ENCODE measurements at regions not wholly inside any gene's neighbourhood (a gene's known extent, or its start where the extent isn't known, plus 50 kb on each side); places are given as distances from the start of the nearest gene placed in this dataset.

DNA sequence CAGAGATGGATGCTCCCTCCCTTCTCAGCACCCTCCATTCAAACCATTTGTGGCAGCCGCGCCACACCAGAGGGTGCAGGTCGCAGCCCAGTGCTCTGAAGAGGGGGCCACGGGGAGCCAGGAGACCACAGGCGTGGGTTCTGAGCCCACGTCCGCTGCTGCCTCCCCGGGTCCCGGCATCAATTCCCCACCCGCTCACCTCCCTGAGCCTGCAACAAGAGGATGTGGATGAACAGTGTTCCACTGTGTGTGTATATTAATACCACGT is 120.1 kb upstream of the VSTM2B start:
- no peak for TF ChIP-seq RCOR1 (IDR thresholded peaks at IDR 0.05; ENCODE audit: low read length)
- TF ChIP-seq, protein P1, sequence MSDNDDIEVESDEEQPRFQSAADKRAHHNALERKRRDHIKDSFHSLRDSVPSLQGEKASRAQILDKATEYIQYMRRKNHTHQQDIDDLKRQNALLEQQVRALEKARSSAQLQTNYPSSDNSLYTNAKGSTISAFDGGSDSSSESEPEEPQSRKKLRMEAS (IDR thresholded peaks at IDR 0.05; ENCODE audit: low read depth), result no peak
- no peak for TF ChIP-seq IRF3 (IDR thresholded peaks at IDR 0.05; ENCODE audit: low read depth, low read length)
- no peak for TF ChIP-seq EZH2phosphoT487 (IDR thresholded peaks at IDR 0.05; ENCODE audit: borderline replicate concordance, low read depth)

GRCh38 chr19:29409076-29409862 is 116.5 kb upstream of the VSTM2B start:
- WGBS (ENCODE audit: low lambda C conversion rate), result 0% methylated on average over 5 of the region's 14 CpGs
- POLR2A ChIA-PET, result no interaction called here
- CTCF ChIA-PET, result no interaction called here
- Histone ChIP-seq H3K4me3 (ENCODE audit: low read depth in 2 of 2, low read length in 1 of 2) (no peak overlapping the region), H3K27me3 (ENCODE audit: insufficient read depth) (peaks cover 40% of the 10 kb centered on the region), H3F3A (replicated peaks; ENCODE audit: insufficient read depth) (no peaks in the 10 kb centered on the region), H3K9me3 (no peaks in the 10 kb centered on the region), H3K79me2 (ENCODE audit: insufficient read depth) (no peaks in the 10 kb centered on the region), H4K20me1 (ENCODE audit: insufficient read depth) (no peaks in the 10 kb centered on the region), H3K36me3 (replicated peaks in 1 of 2; ENCODE audit: control insufficient read depth in 1 of 2, insufficient read depth in 2 of 2, low read length in 1 of 2) (no peaks in the 10 kb centered on the region), H3K27ac (ENCODE audit: low read depth in 2 of 2, low read length in 1 of 2) (no peak overlapping the region), H3K4me2 (no peak overlapping the region), H3K9ac (no peak overlapping the region), H3K4me1 (ENCODE audit: control insufficient read depth in 1 of 2, insufficient read depth in 2 of 2, low read depth in 1 of 2, low read length in 1 of 2) (no peaks in the 10 kb centered on the region), H3K9me2 (no peaks in the 10 kb centered on the region), H2AFZ (ENCODE audit: low read depth) (no peak overlapping the region)
- DNase-seq, result no peak
- TF ChIP-seq PBX3 (IDR thresholded peaks at IDR 0.05) (no peak), RCOR1 (IDR thresholded peaks at IDR 0.05; ENCODE audit: low read length) (no peak)

More for the DNA sequence above, 120.1 kb upstream of the VSTM2B start:
- no peaks in the 10 kb centered on the region for H3K36me3 ChIP-seq (replicated peaks in 1 of 2; ENCODE audit: control insufficient read depth in 1 of 2, insufficient read depth in 2 of 2, low read length in 1 of 2)
- no peaks in the 10 kb centered on the region for H3K4me1 ChIP-seq (ENCODE audit: control insufficient read depth in 1 of 2, insufficient read depth in 2 of 2, low read depth in 1 of 2, low read length in 1 of 2)
- no peak overlapping the region for H3K4me3 ChIP-seq (ENCODE audit: low read depth in 2 of 2, low read length in 1 of 2)
- no peaks in the 10 kb centered on the region for H3K9me2 ChIP-seq
- POLR2A ChIA-PET, result no interaction called here
- no peaks in the 10 kb centered on the region for H3K9me3 ChIP-seq
- WGBS (ENCODE audit: low lambda C conversion rate), result 5% methylated on average over 9 of the region's 11 CpGs
- no peaks in the 10 kb centered on the region for H4K20me1 ChIP-seq (ENCODE audit: insufficient read depth)
- no peak overlapping the region for H3K4me2 ChIP-seq
- CTCF ChIA-PET, result no interaction called here
- no peak overlapping the region for H3K27ac ChIP-seq (ENCODE audit: low read depth in 2 of 2, low read length in 1 of 2)
- no peak for DNase-seq
- no peaks in the 10 kb centered on the region for H3K79me2 ChIP-seq (ENCODE audit: insufficient read depth)
- H2AFZ ChIP-seq (ENCODE audit: low read depth), result no peak overlapping the region
- H3K9ac ChIP-seq, result no peak overlapping the region
- no peaks in the 10 kb centered on the region for H3F3A ChIP-seq (replicated peaks; ENCODE audit: insufficient read depth)
- H3K27me3 ChIP-seq (ENCODE audit: insufficient read depth), result peaks cover 35% of the 10 kb centered on the region

GRCh38 chr19:29410601-29411000 is 115.2 kb upstream of the VSTM2B start:
- peaks cover 29% of the 10 kb centered on the region for H3K27me3 ChIP-seq (ENCODE audit: insufficient read depth)
- no peak overlapping the region for H3K27ac ChIP-seq (ENCODE audit: low read depth in 2 of 2, low read length in 1 of 2)
- no peaks in the 10 kb centered on the region for H3K36me3 ChIP-seq (replicated peaks in 1 of 2; ENCODE audit: control insufficient read depth in 1 of 2, insufficient read depth in 2 of 2, low read length in 1 of 2)
- no peaks in the 10 kb centered on the region for H3F3A ChIP-seq (replicated peaks; ENCODE audit: insufficient read depth)
- no peak overlapping the region for H3K4me3 ChIP-seq (ENCODE audit: low read depth in 2 of 2, low read length in 1 of 2)
- no peak overlapping the region for H3K9ac ChIP-seq
- no peak overlapping the region for H2AFZ ChIP-seq (ENCODE audit: low read depth)
- POLR2A ChIA-PET, result no interaction called here
- no peaks in the 10 kb centered on the region for H3K9me3 ChIP-seq
- H3K4me1 ChIP-seq (ENCODE audit: control insufficient read depth in 1 of 2, insufficient read depth in 2 of 2, low read depth in 1 of 2, low read length in 1 of 2), result no peaks in the 10 kb centered on the region
- CTCF ChIA-PET, result no interaction called here
- 0% methylated on average over 2 of the region's 2 CpGs for WGBS (ENCODE audit: low lambda C conversion rate)
- DNase-seq, result no peak
- H4K20me1 ChIP-seq (ENCODE audit: insufficient read depth), result no peaks in the 10 kb centered on the region
- H3K4me2 ChIP-seq, result no peak overlapping the region
- no peaks in the 10 kb centered on the region for H3K79me2 ChIP-seq (ENCODE audit: insufficient read depth)
- H3K9me2 ChIP-seq, result no peaks in the 10 kb centered on the region
- TF ChIP-seq POLR2AphosphoS5 (IDR thresholded peaks at IDR 0.05; ENCODE audit: low read depth, low read length) (no peak), NRF1 (IDR thresholded peaks at IDR 0.05; ENCODE audit: low read depth, low read length) (no peak), MEF2A (IDR thresholded peaks at IDR 0.05; ENCODE audit: borderline replicate concordance, low read depth) (no peak), YY1 (IDR thresholded peaks at IDR 0.05; ENCODE audit: low read depth) (no peak), FOXJ3 (CRISPR knock-in tag; IDR thresholded peaks at IDR 0.05) (no peak), TCF12 (IDR thresholded peaks at IDR 0.05) (no peak), MXI1 (IDR thresholded peaks at IDR 0.05; ENCODE audit: low read depth, low read length) (no peak), FOXM1 (IDR thresholded peaks at IDR 0.05; ENCODE audit: low read depth) (no peak), RXRA (IDR thresholded peaks at IDR 0.05; ENCODE audit: borderline replicate concordance, low read depth) (no peak), SIN3A (IDR thresholded peaks at IDR 0.05; ENCODE audit: borderline replicate concordance, low read depth, low read length) (no peak), NFIC (IDR thresholded peaks at IDR 0.05; ENCODE audit: borderline replicate concordance) (no peak)
- TF ChIP-seq, protein P2, sequence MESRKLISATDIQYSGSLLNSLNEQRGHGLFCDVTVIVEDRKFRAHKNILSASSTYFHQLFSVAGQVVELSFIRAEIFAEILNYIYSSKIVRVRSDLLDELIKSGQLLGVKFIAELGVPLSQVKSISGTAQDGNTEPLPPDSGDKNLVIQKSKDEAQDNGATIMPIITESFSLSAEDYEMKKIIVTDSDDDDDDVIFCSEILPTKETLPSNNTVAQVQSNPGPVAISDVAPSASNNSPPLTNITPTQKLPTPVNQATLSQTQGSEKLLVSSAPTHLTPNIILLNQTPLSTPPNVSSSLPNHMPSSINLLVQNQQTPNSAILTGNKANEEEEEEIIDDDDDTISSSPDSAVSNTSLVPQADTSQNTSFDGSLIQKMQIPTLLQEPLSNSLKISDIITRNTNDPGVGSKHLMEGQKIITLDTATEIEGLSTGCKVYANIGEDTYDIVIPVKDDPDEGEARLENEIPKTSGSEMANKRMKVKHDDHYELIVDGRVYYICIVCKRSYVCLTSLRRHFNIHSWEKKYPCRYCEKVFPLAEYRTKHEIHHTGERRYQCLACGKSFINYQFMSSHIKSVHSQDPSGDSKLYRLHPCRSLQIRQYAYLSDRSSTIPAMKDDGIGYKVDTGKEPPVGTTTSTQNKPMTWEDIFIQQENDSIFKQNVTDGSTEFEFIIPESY (IDR thresholded peaks at IDR 0.05; ENCODE audit: borderline replicate concordance, low read depth), result no peak
- TF ChIP-seq, protein P3, sequence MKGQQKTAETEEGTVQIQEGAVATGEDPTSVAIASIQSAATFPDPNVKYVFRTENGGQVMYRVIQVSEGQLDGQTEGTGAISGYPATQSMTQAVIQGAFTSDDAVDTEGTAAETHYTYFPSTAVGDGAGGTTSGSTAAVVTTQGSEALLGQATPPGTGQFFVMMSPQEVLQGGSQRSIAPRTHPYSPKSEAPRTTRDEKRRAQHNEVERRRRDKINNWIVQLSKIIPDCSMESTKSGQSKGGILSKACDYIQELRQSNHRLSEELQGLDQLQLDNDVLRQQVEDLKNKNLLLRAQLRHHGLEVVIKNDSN (IDR thresholded peaks at IDR 0.05; ENCODE audit: borderline replicate concordance, low read depth), result no peak

All from SK-N-SH (cell line).